HG02938 (cell line): ENCODE measurements at regions not wholly inside any gene's neighbourhood (a gene's known extent, or its start where the extent isn't known, plus 50 kb on each side); places are given as distances from the start of the nearest gene placed in this dataset.
A peak's percentile ranks its signal among the peaks of the same experiment; 100 is the strongest.

Experiments used
- ATAC-seq: cut with Tn5 transposase; IDR thresholded peaks from one replicate; pipeline ENCODE4 v1.9.1; 2021; ENCODE audit warnings: mild to moderate bottlenecking, moderate library complexity; ENCODE audit not compliant: unreplicated experiment

DNA sequence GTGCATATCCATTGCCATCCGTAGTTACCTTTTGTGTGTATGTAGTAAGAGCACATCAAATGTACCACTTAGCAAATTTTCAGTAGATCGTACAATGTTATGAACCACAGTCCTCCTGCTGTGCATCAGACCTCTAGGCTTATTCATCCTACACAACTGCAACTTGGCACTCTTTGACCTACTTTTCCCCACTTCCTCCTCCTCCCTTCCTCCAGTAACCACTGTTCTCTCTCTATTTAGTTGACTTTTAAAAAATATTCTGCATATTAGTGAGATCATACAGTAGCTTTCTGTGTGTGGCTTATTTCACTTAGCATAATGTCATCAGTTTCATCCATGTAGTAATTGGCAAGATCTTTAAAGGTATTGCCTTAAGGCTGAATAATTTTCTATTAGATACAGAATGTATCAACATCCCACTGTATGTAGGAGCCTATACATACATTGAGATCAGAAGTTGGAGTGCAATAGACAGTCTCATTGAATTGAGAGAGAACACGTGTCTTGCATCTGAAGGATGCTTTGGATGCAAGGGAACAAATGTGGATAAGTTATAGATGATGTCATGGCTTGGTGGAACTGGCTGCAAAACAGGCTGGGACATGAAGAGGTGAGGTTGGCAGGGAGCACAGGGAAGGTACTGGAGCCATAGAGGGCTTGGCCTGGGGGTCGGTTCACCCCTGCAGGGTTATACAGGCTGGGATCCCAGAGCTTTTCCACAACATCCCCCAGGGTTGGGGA, 83.0 kb upstream of the FAM180A start:
- ATAC-seq, result no peak

DNA sequence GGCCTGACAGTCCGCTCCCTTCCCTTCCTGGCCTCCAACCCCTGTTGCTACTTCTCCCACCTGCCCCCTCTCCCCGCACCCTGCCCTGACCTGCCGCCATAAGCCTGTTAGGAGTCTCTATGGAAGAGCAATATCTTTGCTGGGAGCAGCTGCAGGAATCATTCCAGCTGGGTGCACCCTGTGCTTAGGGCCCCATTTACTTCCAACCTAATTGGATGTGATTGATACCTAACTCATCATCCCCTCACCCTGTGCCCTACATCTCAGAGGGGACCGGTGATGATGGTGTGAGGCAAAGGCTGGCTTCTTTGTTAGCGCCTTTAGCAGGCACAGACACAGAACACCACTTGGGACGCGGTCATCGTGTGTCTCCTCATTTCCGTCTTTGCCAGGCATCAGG, 80.0 kb upstream of the FAM180A start:
- no peak for ATAC-seq

DNA sequence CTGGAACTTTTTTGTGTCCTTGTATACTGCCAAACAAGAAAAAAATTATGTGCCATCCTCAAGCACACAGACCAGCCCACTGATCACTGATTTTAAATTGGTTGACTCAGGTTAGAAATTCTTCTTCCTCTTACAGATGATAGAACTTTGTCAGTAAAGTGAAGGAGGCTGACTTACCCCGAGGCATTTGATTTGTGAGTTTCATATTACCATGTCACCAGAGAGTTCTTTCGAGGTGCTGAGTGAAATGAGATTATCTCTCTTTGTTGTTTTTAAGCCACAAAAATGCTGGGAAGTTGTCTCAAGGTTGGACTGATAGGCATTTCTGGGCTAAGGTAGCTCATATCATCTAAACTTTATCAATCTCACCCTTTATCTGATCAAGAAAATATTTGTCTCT, 78.8 kb upstream of the FAM180A start:
- no peak for ATAC-seq

DNA sequence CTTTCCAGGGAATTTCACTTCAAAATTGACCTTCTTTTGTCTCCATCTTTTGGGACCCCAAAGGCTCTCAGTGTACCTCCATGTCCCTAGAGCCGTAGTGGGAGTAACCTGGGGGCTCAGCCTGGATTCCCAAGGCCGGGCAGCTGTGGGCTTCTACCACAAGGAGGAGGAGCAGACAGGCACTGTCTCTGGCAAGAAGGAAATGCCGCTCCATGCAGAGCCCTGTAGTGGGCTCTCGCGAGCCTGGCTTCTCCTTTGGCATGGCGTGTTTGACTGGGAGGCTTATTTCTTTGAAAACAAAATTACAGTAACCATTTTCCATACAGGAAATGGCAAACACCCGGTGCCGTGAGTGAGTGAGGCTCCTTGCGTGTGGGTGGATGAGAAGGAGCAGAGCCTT, 76.8 kb upstream of the FAM180A start:
- no peak for ATAC-seq

DNA sequence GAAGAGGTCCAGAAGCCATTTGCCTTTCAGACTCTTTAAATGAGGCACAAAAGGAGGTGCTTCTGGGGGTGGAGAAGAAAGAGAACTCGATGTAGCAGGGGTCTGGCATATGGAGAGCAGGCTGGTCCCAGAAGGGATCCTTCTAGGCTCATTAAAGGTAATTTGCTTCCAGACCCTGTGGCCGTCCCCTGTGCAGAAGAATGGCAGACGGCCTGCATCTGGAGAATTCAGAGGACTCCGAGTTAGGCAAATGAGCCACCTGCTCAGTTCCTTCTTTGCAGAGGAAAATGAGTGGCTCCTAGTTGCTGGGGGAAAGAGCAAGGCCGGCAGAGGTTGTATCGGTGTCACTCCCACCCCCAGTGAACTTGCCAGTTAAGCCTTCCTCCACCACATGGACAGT, 73.8 kb upstream of the FAM180A start:
- ATAC-seq, result no peak

DNA sequence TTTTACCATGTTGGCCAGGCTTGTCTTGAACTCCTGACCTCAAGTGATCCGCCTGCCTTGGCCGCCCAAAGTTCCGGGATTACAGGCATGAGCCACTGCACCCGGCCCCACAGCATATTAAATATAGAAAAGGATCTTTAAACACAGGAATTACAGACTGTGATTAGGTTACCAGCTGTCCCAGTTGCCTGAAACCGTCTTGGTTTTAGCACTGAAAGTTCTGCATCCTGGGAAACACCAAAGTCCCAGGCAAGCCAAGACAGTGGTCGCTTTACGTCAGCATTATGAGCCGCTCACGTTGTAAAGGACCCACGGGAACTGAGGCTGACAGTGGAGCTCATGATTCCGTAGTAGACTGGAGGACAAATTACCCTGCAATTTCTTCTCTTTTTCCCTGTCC, 69.0 kb upstream of the FAM180A start:
- ATAC-seq, result no peak

DNA sequence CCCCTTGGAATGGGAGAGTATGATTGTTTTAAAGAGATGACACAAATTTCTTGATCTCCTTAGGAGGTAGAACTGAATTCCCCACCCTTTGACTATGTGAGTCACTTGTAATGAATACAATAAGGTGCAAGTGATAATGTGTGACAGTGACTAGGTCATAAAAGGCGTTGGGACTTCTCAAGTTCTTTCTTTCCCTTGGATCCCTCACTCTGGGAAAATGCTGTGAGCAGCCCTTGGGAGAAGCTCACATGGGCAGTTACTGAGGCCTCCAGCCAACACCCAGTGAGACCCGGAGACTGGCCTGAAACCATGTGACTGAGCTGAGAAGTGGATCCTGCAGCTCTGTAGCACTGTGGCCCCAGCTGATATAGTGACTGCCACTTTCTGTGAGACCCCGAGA, 66.4 kb upstream of the FAM180A start:
- ATAC-seq, result no peak

DNA sequence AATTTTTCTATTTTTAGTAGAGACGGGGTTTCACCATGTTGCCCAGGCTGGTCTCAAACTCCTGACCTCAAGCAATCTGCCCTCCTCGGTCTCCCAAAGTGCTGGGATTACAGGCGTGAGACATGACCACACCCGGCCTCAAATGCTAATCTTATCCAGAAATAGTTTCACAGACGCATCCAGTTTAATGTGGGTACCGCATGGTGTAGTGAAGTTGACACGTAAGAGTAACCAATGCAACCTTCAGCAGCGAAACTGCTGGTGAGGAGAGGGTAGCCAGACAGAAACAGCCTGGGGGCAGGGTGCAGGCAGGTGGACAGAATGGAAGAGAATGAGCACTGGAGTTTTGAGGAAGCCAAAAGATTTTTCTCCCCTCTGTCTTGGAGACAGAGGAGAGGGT, 63.5 kb upstream of the FAM180A start:
- no peak for ATAC-seq

DNA sequence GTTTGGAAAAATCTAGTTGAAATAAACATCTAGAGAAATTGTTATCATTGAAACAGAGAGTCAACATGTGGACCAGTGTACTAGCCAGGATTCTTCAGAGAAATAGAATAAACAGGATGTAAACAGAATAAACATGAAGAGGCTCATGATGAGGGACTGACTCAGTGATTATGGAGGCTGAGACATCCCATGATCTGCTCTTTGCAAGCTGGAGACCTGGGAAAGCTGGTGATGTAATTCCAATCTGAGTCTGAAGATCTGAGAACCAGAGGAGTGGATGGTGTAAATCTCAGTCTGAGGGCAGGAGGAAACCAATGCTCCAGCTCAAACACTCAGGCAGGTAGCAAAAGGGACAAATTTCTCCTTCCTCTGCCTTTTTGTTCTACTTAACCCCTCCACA, 62.9 kb upstream of the FAM180A start:
- ATAC-seq, result no peak

DNA sequence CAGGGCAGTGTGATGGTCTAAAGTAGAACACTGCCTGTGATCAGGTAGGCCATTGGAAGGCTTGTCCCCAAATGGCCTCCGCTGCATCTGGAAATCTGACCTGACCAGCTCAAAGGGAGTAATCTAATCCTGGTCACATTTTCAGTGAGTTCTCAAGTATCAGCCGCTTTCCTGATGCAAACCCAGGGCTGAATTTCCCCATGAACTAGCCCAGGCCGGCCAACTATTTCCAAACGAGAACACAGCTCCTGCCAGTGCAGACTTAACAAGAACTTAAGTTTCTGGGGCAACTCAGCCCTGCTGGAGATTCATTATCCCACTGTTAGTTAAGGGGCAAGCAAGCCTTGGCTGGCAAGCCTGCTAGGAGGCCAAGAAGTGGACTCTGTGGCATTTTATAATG, 59.6 kb upstream of the FAM180A start:
- no peak for ATAC-seq

DNA sequence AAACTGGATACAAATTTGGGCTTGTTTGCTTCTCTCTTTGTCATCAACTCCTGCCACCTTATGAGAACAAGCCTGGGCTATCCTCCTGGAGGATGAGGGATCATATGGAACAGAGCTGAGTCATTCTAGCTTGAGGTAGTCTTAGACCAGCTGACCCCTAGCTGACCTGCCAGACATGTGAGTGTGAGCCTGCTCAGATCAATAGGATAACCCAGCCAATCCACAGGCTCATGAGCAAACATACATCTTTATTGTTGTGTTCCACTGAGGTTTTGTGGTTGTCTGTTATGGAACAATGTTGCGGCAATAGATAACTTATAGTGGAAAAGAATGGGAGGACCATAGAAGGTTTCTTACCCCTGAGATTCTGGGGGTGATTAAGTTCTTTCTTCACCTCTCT, 54.5 kb upstream of the FAM180A start:
- no peak for ATAC-seq

DNA sequence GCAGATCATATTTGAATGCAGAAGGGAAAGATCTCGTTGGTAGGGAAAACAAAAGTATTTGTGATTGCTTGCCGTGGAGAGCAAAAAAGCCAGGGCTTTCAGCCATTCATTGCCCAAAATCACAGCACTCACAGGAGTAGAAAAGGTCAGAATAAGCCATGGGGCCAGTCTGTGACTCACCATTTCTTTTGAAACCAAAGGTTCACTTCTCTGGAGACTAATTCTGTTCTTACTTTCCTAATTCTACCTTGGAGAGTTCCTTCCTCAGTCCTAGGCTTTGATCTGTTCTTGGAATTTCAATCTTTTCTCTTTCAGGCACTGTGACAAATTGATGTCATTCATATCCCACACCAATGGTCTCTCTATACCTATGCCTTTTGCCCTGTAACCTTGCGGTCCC, 54.1 kb upstream of the FAM180A start:
- ATAC-seq, result no peak

DNA sequence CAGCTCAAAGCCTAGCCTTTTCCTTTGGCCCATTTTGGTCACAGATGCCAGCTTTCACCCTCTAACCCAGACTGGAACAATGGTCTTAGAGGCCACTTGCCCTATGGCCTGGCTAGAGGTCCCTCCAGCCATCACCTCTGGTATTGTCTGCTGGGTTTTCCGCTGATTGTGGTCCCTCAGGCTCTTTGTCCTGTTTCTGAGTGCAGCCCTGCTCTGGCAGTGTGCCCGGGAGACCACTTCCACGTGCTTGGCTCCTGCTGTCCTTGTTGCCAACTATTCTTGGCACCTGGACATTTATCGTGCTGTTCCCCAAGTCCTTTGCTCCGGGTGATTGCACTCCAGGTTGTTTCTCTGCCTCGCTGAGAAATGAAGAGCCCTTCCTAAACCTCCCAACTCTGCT, 53.3 kb upstream of the FAM180A start:
- no peak for ATAC-seq

DNA sequence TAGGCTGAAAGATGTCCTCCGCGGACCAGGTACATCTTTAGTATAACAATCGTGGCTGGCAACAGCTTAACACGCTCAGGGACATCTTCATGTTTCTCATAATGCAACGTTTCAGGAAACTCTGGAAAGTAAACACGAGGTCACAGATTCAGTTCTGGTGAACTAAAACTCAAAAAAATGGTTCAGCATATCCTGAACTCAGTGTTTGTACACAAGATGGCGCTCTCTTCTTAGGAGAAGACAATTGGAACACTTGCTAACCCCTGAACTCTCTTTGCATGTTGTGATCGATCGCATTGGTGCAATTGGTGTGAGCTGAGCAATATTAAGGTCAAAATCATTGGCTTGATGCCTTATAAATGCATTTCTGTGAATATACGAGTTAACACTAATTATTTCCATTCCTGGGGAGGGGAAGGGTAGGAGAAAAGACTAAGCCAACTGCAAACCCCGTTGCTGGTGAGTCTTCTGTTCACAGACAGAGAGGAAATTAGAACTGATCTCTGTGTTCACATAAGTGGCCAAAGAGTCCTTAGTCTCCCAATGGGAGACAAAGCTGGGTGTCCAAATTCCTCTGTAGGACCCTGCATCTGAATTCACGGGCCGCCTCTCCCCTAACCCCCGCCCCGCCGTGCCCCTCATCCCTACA, 52.6 kb upstream of the FAM180A start:
- peak; percentile 69 for ATAC-seq

DNA sequence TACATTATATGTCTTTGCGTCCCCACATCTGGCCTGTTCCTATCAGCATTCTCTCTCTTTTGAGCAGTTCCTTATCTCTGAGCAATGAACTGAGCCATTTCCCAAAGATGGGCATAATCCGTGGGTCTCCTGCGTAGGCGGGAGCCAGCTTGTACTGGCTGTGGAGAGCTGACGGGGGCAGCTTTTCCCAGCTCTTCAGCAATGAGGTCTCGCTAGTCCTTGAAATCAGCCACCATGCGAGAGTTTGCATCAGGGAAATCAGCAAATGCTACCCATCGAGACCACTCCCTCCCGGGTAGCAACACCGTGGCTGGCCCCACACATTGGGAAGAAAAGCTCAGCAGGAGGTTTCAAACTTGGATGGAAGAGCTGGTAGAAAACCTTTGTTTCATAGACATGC, 51.9 kb upstream of the FAM180A start:
- no peak for ATAC-seq

DNA sequence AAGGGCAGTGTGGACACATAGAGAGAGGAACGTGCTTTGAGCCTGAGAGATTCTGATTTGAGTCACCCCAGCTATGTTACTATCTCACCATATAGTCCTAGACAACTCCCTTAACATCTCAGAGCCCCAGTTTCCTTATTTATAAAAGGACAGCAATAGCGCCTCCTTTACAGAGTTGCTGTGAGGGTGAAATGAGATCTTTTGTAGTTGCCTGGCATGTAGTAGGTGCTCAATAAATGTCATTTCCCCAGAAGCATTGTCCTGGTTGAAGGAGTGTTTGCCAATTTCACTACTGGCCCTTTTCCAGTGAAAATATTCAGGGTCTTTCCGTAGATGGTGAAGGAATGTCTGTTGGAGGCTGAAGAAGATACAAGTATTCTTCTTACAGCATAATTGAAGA, 51.3 kb upstream of the FAM180A start:
- ATAC-seq, result no peak
